ENCODE measurements at regions not wholly inside any gene's neighbourhood (a gene's known extent, or its start where the extent isn't known, plus 50 kb on each side); places are given as distances from the start of the nearest gene placed in this dataset.

GRCh38 chr5:145062280-145063062 lies 772.7 kb downstream of the PRELID2 start:
- Histone ChIP-seq H2BK5ac (ENCODE audit: low read depth, low read length, poor library complexity) (no peak overlapping the region), H3K18ac (ENCODE audit: low read length) (no peak overlapping the region), H3K4me2 (ENCODE audit: low read length) (no peak overlapping the region), H3K79me1 (ENCODE audit: low read length) (no peaks in the 10 kb centered on the region), H3K27me3 (ENCODE audit: insufficient read depth, low read length) (no peaks in the 10 kb centered on the region), H3K9ac (ENCODE audit: low read length) (no peak overlapping the region), H3K27ac (ENCODE audit: low read depth, low read length) (no peak overlapping the region), H3K36me3 (ENCODE audit: control insufficient read depth in 1 of 2, insufficient read depth in 2 of 2, low read length in 2 of 2) (no peaks in the 10 kb centered on the region), H2BK12ac (ENCODE audit: low read length) (no peak overlapping the region), H3K14ac (ENCODE audit: low read length) (no peak overlapping the region), H4K8ac (ENCODE audit: low read depth, low read length) (no peak overlapping the region), H3K9me3 (ENCODE audit: insufficient read depth, low read depth, low read length) (peaks cover 4% of the 10 kb centered on the region), H3K23ac (ENCODE audit: low read length) (no peak overlapping the region), H3K4me1 (ENCODE audit: control insufficient read depth in 1 of 2, insufficient read depth in 2 of 2, low read length in 2 of 2) (peaks cover 0 to 7% of the 10 kb centered on the region in 2 experiments), H3K4me3 (ENCODE audit: low read depth, low read length) (no peak overlapping the region), H3K4ac (ENCODE audit: low read depth, low read length) (no peak overlapping the region), H2BK120ac (ENCODE audit: insufficient read depth, low read length, poor library complexity) (no peak overlapping the region), H4K12ac (ENCODE audit: low read depth, low read length) (no peak overlapping the region), H4K91ac (ENCODE audit: low read depth, low read length) (no peak overlapping the region), H2AFZ (ENCODE audit: insufficient read depth, low read length, poor library complexity) (no peak overlapping the region), H3K79me2 (ENCODE audit: control insufficient read depth, insufficient read depth, low read length, poor library complexity) (no peaks in the 10 kb centered on the region), H2AK5ac (ENCODE audit: low read length) (no peak overlapping the region)
- no CpG with 5 or more reads among the region's 6 CpGs for WGBS (ENCODE audit: extremely low coverage, insufficient coverage, insufficient read length)
- peak; percentile 1 to 6 for DNase-seq

GRCh38 chr5:145056800-145057199 lies 778.3 kb downstream of the PRELID2 start:
- DNase-seq, result no peak
- no peak overlapping the region for H2AK5ac ChIP-seq (ENCODE audit: low read length)

GRCh38 chr5:145050181-145050580 lies 785.0 kb downstream of the PRELID2 start:
- Histone ChIP-seq H2BK5ac (ENCODE audit: low read depth, low read length, poor library complexity) (no peak overlapping the region), H3K23ac (ENCODE audit: low read length) (no peak overlapping the region), H2BK12ac (ENCODE audit: low read length) (no peak overlapping the region), H3K9me3 (ENCODE audit: insufficient read depth, low read depth, low read length) (no peaks in the 10 kb centered on the region), H3K27me3 (ENCODE audit: insufficient read depth, low read length) (no peaks in the 10 kb centered on the region), H3K14ac (ENCODE audit: low read length) (no peak overlapping the region), H3K4me1 (ENCODE audit: control insufficient read depth in 1 of 2, insufficient read depth in 2 of 2, low read length in 2 of 2) (no peaks in the 10 kb centered on the region), H4K8ac (ENCODE audit: low read depth, low read length) (no peak overlapping the region), H3K4ac (ENCODE audit: low read depth, low read length) (no peak overlapping the region), H3K79me1 (ENCODE audit: low read length) (peaks cover 1% of the 10 kb centered on the region), H3K4me2 (ENCODE audit: low read length) (no peak overlapping the region), H3K18ac (ENCODE audit: low read length) (no peak overlapping the region), H2BK120ac (ENCODE audit: insufficient read depth, low read length, poor library complexity) (no peak overlapping the region), H3K9ac (ENCODE audit: low read length) (no peak overlapping the region), H4K91ac (ENCODE audit: low read depth, low read length) (no peak overlapping the region), H2AK5ac (ENCODE audit: low read length) (no peak overlapping the region), H3K27ac (ENCODE audit: low read depth, low read length) (no peak overlapping the region), H3K79me2 (ENCODE audit: control insufficient read depth, insufficient read depth, low read length, poor library complexity) (no peaks in the 10 kb centered on the region), H3K4me3 (ENCODE audit: low read depth, low read length) (no peak overlapping the region), H4K12ac (ENCODE audit: low read depth, low read length) (no peak overlapping the region), H3K36me3 (ENCODE audit: control insufficient read depth in 1 of 2, insufficient read depth in 2 of 2, low read length in 2 of 2) (no peaks in the 10 kb centered on the region), H2AFZ (ENCODE audit: insufficient read depth, low read length, poor library complexity) (no peak overlapping the region)
- WGBS (ENCODE audit: extremely low coverage, insufficient coverage, insufficient read length), result no CpG with 5 or more reads among the region's 1 CpG
- no peak for DNase-seq

More at GRCh38 chr5:145056800-145057199, 778.3 kb downstream of the PRELID2 start:
- Histone ChIP-seq H3K4ac (ENCODE audit: low read depth, low read length) (no peak overlapping the region), H4K91ac (ENCODE audit: low read depth, low read length) (no peak overlapping the region), H3K27me3 (ENCODE audit: insufficient read depth, low read length) (no peaks in the 10 kb centered on the region), H3K36me3 (ENCODE audit: control insufficient read depth in 1 of 2, insufficient read depth in 2 of 2, low read length in 2 of 2) (no peaks in the 10 kb centered on the region), H3K4me1 (ENCODE audit: control insufficient read depth in 1 of 2, insufficient read depth in 2 of 2, low read length in 2 of 2) (peaks cover 0 to under 1% of the 10 kb centered on the region in 2 experiments), H3K9ac (ENCODE audit: low read length) (no peak overlapping the region), H3K23ac (ENCODE audit: low read length) (no peak overlapping the region), H3K79me1 (ENCODE audit: low read length) (no peaks in the 10 kb centered on the region), H4K12ac (ENCODE audit: low read depth, low read length) (no peak overlapping the region), H4K8ac (ENCODE audit: low read depth, low read length) (no peak overlapping the region), H3K79me2 (ENCODE audit: control insufficient read depth, insufficient read depth, low read length, poor library complexity) (no peaks in the 10 kb centered on the region), H3K4me2 (ENCODE audit: low read length) (no peak overlapping the region), H3K9me3 (ENCODE audit: insufficient read depth, low read depth, low read length) (peaks cover 2% of the 10 kb centered on the region), H2BK5ac (ENCODE audit: low read depth, low read length, poor library complexity) (no peak overlapping the region), H2AFZ (ENCODE audit: insufficient read depth, low read length, poor library complexity) (no peak overlapping the region), H3K4me3 (ENCODE audit: low read depth, low read length) (no peak overlapping the region), H3K14ac (ENCODE audit: low read length) (no peak overlapping the region), H3K18ac (ENCODE audit: low read length) (no peak overlapping the region), H2BK12ac (ENCODE audit: low read length) (no peak overlapping the region), H2BK120ac (ENCODE audit: insufficient read depth, low read length, poor library complexity) (no peak overlapping the region), H3K27ac (ENCODE audit: low read depth, low read length) (no peak overlapping the region)
- no CpG with 5 or more reads among the region's 5 CpGs for WGBS (ENCODE audit: extremely low coverage, insufficient coverage, insufficient read length)

GRCh38 chr5:145044970-145045369 lies 790.2 kb downstream of the PRELID2 start:
- Histone ChIP-seq H3K36me3 (ENCODE audit: control insufficient read depth in 1 of 2, insufficient read depth in 2 of 2, low read length in 2 of 2) (no peaks in the 10 kb centered on the region), H3K18ac (ENCODE audit: low read length) (no peak overlapping the region), H3K23ac (ENCODE audit: low read length) (no peak overlapping the region), H2BK120ac (ENCODE audit: insufficient read depth, low read length, poor library complexity) (no peak overlapping the region), H3K4me1 (ENCODE audit: control insufficient read depth in 1 of 2, insufficient read depth in 2 of 2, low read length in 2 of 2) (no peaks in the 10 kb centered on the region), H3K9me3 (ENCODE audit: insufficient read depth, low read depth, low read length) (no peaks in the 10 kb centered on the region), H3K4me2 (ENCODE audit: low read length) (no peak overlapping the region), H3K9ac (ENCODE audit: low read length) (no peak overlapping the region), H2AK5ac (ENCODE audit: low read length) (no peak overlapping the region), H3K4ac (ENCODE audit: low read depth, low read length) (no peak overlapping the region), H4K8ac (ENCODE audit: low read depth, low read length) (no peak overlapping the region), H3K14ac (ENCODE audit: low read length) (no peak overlapping the region), H3K4me3 (ENCODE audit: low read depth, low read length) (no peak overlapping the region), H2BK12ac (ENCODE audit: low read length) (no peak overlapping the region), H3K27ac (ENCODE audit: low read depth, low read length) (no peak overlapping the region), H2AFZ (ENCODE audit: insufficient read depth, low read length, poor library complexity) (no peak overlapping the region), H3K27me3 (ENCODE audit: insufficient read depth, low read length) (no peaks in the 10 kb centered on the region), H4K91ac (ENCODE audit: low read depth, low read length) (no peak overlapping the region), H3K79me2 (ENCODE audit: control insufficient read depth, insufficient read depth, low read length, poor library complexity) (no peaks in the 10 kb centered on the region), H3K79me1 (ENCODE audit: low read length) (peaks cover 1% of the 10 kb centered on the region), H4K12ac (ENCODE audit: low read depth, low read length) (no peak overlapping the region), H2BK5ac (ENCODE audit: low read depth, low read length, poor library complexity) (no peak overlapping the region)
- WGBS (ENCODE audit: extremely low coverage, insufficient coverage, insufficient read length), result no CpG with 5 or more reads among the region's 1 CpG
- no peak for DNase-seq

All from trophoblast cell (in vitro differentiated cells and primary cell).